ENCODE measurements at regions not wholly inside any gene's neighbourhood (a gene's known extent, or its start where the extent isn't known, plus 50 kb on each side); places are given as distances from the start of the nearest gene placed in this dataset.

DNA sequence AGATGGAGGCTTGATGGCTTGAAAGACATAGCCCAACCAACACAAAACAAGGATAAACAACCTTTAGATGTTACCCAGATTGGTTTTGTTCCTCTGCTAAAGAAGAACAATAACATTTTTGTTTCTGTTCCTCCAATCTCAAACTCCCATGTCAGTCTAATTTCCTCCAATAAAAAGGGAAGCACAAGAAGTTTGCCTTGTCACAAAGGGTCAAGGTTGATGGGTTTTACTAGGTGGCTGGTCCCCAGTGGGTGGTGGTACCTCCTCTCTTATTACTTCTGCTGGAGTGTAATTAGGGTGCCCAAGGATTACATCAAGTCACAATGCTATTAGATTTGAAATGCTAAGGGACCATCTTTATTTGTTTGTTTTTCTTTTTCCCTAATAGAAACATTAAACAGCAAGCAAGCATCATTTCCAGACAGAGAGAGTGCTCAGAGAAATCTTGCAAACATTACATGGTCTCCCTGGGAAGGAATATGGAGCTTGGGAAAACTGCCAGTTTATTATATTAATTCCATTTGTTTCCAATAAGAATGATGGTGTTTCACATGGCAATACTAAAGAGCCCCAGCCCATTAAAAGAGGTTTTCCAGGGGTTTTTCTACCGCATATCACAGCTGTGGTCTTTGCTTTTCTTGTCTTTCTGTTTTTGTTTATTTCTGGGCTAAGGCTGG is 78.3 kb upstream of the AOAH start:
- 95% methylated on average over 1 of the region's 1 CpG for WGBS
- no peaks in the 10 kb centered on the region for H3K4me1 ChIP-seq (ENCODE audit: control insufficient read depth in 2 of 2, insufficient read depth in 2 of 2, low read length in 2 of 2)
- H3K4me3 ChIP-seq (ENCODE audit: low read length in 2 of 2): no peak overlapping the region
- H3K9me3 ChIP-seq (ENCODE audit: control insufficient read depth in 2 of 2, insufficient read depth in 1 of 2, low read length in 1 of 2): no peaks in the 10 kb centered on the region
- H3K36me3 ChIP-seq (ENCODE audit: control insufficient read depth in 2 of 2, insufficient read depth in 2 of 2, low read length in 1 of 2): no peaks in the 10 kb centered on the region
- no peak for DNase-seq (ENCODE audit: low read depth in 6 of 9, low spot score in 9 of 9)
- H3K27me3 ChIP-seq (ENCODE audit: control insufficient read depth in 2 of 2, insufficient read depth in 1 of 2, low read length in 1 of 2): no peaks in the 10 kb centered on the region
- no peak overlapping the region for H3K27ac ChIP-seq (ENCODE audit: low read depth in 1 of 2, low read length in 1 of 2)

DNA sequence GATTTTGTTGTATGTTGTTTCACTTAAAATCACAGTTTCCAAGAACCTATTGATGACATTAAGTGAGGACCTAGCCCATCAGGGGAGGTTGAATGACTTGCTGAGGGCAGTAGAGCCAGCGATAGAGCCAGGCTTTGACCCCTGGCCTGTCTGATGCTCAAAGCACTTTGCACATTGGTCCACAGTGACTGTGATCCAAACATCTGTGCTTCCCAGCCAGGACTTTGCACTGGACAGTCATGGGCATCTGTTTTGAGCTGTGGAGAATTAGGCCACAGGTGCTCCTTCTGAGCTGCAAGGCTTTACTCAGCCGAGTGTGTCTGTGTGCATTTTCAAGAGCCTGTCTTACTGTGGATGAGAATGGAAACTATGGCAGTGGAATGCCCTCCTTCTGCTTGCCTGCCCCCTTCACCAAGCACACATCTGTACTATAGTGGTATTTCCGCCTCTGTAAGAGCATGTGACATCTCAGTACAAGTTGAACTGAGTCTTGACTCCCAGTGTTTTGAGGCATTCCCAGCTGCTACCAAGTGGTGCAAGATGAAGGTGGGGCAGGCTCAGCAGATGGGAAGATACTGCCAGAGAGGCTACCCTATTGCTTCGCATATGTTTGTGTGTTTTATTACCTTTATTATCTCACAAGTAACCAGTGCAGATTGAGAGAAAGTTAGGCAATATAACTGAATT is 72.7 kb upstream of the AOAH start:
- H3K4me3 ChIP-seq (ENCODE audit: low read length in 2 of 2): no peak overlapping the region
- DNase-seq (ENCODE audit: low read depth in 6 of 9, low spot score in 9 of 9): no peak
- H3K9me3 ChIP-seq (ENCODE audit: control insufficient read depth in 2 of 2, insufficient read depth in 1 of 2, low read length in 1 of 2): no peaks in the 10 kb centered on the region
- 97% methylated on average over 4 of the region's 4 CpGs for WGBS
- H3K27ac ChIP-seq (ENCODE audit: low read depth in 1 of 2, low read length in 1 of 2): no peak overlapping the region
- no peaks in the 10 kb centered on the region for H3K4me1 ChIP-seq (ENCODE audit: control insufficient read depth in 2 of 2, insufficient read depth in 2 of 2, low read length in 2 of 2)
- no peaks in the 10 kb centered on the region for H3K36me3 ChIP-seq (ENCODE audit: control insufficient read depth in 2 of 2, insufficient read depth in 2 of 2, low read length in 1 of 2)
- no peaks in the 10 kb centered on the region for H3K27me3 ChIP-seq (ENCODE audit: control insufficient read depth in 2 of 2, insufficient read depth in 1 of 2, low read length in 1 of 2)

DNA sequence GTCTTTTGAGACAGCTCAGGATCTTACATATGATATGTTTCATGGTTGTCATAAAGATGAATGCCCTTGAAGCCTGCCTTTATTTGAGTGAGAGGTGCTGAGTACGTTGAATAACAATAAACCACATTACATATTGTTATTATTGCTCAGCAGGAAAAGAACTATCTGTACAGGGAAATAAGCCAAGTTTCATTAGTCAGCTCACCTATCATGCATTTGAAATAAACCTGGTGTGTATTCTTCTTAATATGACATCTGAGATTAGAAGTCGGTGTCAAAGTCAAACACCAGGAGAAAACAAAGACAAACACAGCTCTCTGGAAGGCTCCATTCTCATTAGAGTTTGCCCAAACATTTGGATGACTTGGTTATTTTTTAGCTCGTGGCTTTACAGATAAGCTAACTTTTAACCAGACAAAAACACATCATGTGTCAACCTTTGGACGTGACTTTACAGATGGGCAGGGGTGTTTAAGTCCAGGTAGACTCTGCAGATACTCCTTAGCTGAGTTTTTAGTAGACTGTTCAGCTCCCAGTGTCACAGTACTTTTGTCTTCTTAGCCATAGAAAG is 71.2 kb upstream of the AOAH start:
- no peaks in the 10 kb centered on the region for H3K36me3 ChIP-seq (ENCODE audit: control insufficient read depth in 2 of 2, insufficient read depth in 2 of 2, low read length in 1 of 2)

DNA sequence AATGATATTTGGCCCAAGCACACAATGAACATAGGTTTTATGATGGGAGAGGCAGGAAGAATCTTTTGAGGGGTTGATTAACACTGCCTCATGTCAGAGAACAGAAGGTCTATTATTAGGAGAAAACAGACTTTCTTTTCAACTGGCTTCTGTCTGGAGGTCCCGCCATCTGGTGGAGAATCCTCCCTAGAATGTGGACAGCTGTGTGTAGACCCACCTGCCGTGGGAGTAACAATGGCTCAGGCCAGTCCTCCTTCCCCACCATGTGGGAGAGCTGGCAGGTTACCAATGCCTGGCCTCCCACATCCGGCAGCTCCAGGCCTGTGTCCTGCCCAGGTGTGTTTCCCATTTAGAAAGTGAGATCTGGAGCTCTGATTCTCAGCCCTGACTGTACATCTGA is 70.4 kb upstream of the AOAH start:
- DNase-seq (ENCODE audit: low read depth in 6 of 9, low spot score in 9 of 9): no peak
- H3K4me3 ChIP-seq (ENCODE audit: low read length in 2 of 2): no peak overlapping the region
- no peaks in the 10 kb centered on the region for H3K9me3 ChIP-seq (ENCODE audit: control insufficient read depth in 2 of 2, insufficient read depth in 1 of 2, low read length in 1 of 2)
- H3K27ac ChIP-seq (ENCODE audit: low read depth in 1 of 2, low read length in 1 of 2): peak overlapping the region in 1 of 2 donors; percentile 33
- no peaks in the 10 kb centered on the region for H3K27me3 ChIP-seq (ENCODE audit: control insufficient read depth in 2 of 2, insufficient read depth in 1 of 2, low read length in 1 of 2)
- peaks cover 4 to 9% of the 10 kb centered on the region in 2 donors for H3K4me1 ChIP-seq (ENCODE audit: control insufficient read depth in 2 of 2, insufficient read depth in 2 of 2, low read length in 2 of 2)
- no peaks in the 10 kb centered on the region for H3K36me3 ChIP-seq (ENCODE audit: control insufficient read depth in 2 of 2, insufficient read depth in 2 of 2, low read length in 1 of 2)
- 52% methylated on average over 3 of the region's 3 CpGs for WGBS

More for the DNA sequence above, 71.2 kb upstream of the AOAH start:
- Histone ChIP-seq H3K4me1 (ENCODE audit: control insufficient read depth in 2 of 2, insufficient read depth in 2 of 2, low read length in 2 of 2) (peaks cover 0 to under 1% of the 10 kb centered on the region in 2 donors), H3K9me3 (ENCODE audit: control insufficient read depth in 2 of 2, insufficient read depth in 1 of 2, low read length in 1 of 2) (no peaks in the 10 kb centered on the region), H3K27me3 (ENCODE audit: control insufficient read depth in 2 of 2, insufficient read depth in 1 of 2, low read length in 1 of 2) (no peaks in the 10 kb centered on the region), H3K27ac (ENCODE audit: low read depth in 1 of 2, low read length in 1 of 2) (no peak overlapping the region), H3K4me3 (ENCODE audit: low read length in 2 of 2) (no peak overlapping the region)
- 90% methylated on average over 4 of the region's 4 CpGs for WGBS
- DNase-seq (ENCODE audit: low read depth in 6 of 9, low spot score in 9 of 9): no peak

DNA sequence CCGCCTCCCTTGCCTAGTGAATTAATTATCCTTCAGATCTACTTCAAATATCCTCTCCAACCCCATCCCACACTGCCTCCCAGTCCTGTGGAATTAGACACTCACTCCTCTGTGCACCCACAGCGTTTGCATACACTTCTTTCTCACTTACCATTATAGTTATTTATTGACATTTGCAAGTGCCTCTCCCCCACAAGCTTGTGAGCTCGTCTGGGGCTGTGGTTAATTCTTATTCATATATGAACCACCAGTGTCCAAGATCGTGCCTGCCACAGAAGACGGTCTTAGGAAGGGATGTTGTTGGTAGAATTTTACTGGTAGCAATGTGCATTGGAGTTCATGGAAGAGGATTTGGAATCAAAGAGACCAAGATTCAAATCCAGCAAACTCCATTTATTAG is 68.1 kb upstream of the AOAH start:
- WGBS: 93% methylated on average over 5 of the region's 5 CpGs
- no peaks in the 10 kb centered on the region for H3K27me3 ChIP-seq (ENCODE audit: control insufficient read depth in 2 of 2, insufficient read depth in 1 of 2, low read length in 1 of 2)
- no peak for DNase-seq (ENCODE audit: low read depth in 6 of 9, low spot score in 9 of 9)
- no peak overlapping the region for H3K4me3 ChIP-seq (ENCODE audit: low read length in 2 of 2)
- no peaks in the 10 kb centered on the region for H3K36me3 ChIP-seq (ENCODE audit: control insufficient read depth in 2 of 2, insufficient read depth in 2 of 2, low read length in 1 of 2)
- no peaks in the 10 kb centered on the region for H3K9me3 ChIP-seq (ENCODE audit: control insufficient read depth in 2 of 2, insufficient read depth in 1 of 2, low read length in 1 of 2)
- H3K27ac ChIP-seq (ENCODE audit: low read depth in 1 of 2, low read length in 1 of 2): no peak overlapping the region
- peaks cover 6 to 29% of the 10 kb centered on the region in 2 donors for H3K4me1 ChIP-seq (ENCODE audit: control insufficient read depth in 2 of 2, insufficient read depth in 2 of 2, low read length in 2 of 2)

- Histone ChIP-seq H3K9me3 (ENCODE audit: control insufficient read depth in 2 of 2, insufficient read depth in 1 of 2, low read length in 1 of 2) (no peaks in the 10 kb centered on the region), H3K4me3 (ENCODE audit: low read length in 2 of 2) (no peak overlapping the region), H3K36me3 (ENCODE audit: control insufficient read depth in 2 of 2, insufficient read depth in 2 of 2, low read length in 1 of 2) (no peaks in the 10 kb centered on the region), H3K27ac (ENCODE audit: low read depth in 1 of 2, low read length in 1 of 2) (no peak overlapping the region), H3K4me1 (ENCODE audit: control insufficient read depth in 2 of 2, insufficient read depth in 2 of 2, low read length in 2 of 2) (peaks cover 6 to 32% of the 10 kb centered on the region in 2 donors), H3K27me3 (ENCODE audit: control insufficient read depth in 2 of 2, insufficient read depth in 1 of 2, low read length in 1 of 2) (no peaks in the 10 kb centered on the region)
- DNase-seq (ENCODE audit: low read depth in 6 of 9, low spot score in 9 of 9): peak in 1 of 9 donors; percentile 53
- WGBS: 88% methylated on average over 10 of the region's 10 CpGs
These were observed 66.1 kb upstream of the AOAH start for GRCh38 chr7:36790311-36790787.

DNA sequence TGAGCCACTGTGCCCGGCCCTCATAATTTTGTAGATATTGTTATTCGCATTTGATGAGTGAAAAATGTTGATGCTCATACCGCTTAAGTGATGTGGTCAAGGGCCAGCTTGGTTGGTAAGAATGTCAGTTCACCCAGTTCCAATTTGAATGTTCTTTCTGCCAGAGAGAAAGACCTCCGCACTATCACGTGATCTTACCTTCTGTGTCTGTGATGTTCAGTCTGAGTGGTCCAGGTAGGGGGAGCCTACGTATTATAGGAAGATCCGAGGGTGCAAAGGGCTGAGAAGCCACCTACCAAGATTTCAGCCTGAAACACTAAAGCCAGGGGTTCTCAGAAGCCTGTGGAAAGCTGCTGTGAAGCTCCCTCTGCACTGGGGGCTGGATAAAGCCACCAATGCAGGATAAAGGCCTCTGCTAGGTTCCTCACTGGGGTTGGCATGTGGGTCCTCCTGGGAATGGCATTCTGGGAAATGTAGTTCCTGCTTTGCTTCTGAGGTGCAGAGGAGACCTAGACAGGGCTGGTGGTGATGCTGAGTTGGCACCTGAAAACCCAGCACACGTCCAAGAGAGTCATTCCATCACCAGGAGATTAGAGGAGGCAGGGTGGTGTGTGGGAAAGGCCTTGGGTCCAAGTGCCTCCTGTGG is 64.7 kb upstream of the AOAH start:
- WGBS: 95% methylated on average over 8 of the region's 8 CpGs
- H3K27me3 ChIP-seq (ENCODE audit: control insufficient read depth in 2 of 2, insufficient read depth in 1 of 2, low read length in 1 of 2): no peaks in the 10 kb centered on the region

DNA sequence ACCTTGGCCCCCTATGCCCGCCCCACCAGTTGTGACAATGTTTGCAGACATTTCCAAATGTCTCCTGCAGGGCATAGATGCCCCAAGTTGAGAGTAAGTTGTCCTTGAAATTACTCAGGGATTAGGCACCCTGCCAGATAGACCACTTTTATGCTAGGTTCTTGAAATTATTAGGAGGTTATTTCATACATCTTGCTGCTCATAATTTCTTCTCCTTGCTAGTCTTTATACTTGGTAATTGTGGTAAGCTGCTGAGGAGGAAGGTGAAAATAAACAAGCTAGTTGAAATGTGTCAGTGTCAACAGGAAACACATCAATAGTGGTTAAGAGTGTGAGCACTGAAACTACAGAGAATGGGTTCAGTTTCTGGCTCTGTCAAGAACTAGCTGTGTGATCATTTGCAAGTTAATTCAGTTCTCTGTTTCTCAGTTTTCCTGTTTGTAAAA is 63.7 kb upstream of the AOAH start:
- Histone ChIP-seq H3K4me3 (ENCODE audit: low read length in 2 of 2) (no peak overlapping the region), H3K27ac (ENCODE audit: low read depth in 1 of 2, low read length in 1 of 2) (peak overlapping the region; percentile 46 to 85), H3K36me3 (ENCODE audit: control insufficient read depth in 2 of 2, insufficient read depth in 2 of 2, low read length in 1 of 2) (no peaks in the 10 kb centered on the region), H3K4me1 (ENCODE audit: control insufficient read depth in 2 of 2, insufficient read depth in 2 of 2, low read length in 2 of 2) (peaks cover 6 to 41% of the 10 kb centered on the region in 2 donors), H3K9me3 (ENCODE audit: control insufficient read depth in 2 of 2, insufficient read depth in 1 of 2, low read length in 1 of 2) (no peaks in the 10 kb centered on the region), H3K27me3 (ENCODE audit: control insufficient read depth in 2 of 2, insufficient read depth in 1 of 2, low read length in 1 of 2) (no peaks in the 10 kb centered on the region)
- peak in 4 of 9 donors; percentile 36 to 79 (median 48) for DNase-seq (ENCODE audit: low read depth in 6 of 9, low spot score in 9 of 9)
- 94% methylated on average over 1 of the region's 1 CpG for WGBS

More for the DNA sequence above, 64.7 kb upstream of the AOAH start:
- Histone ChIP-seq H3K4me1 (ENCODE audit: control insufficient read depth in 2 of 2, insufficient read depth in 2 of 2, low read length in 2 of 2) (peaks cover 6 to 41% of the 10 kb centered on the region in 2 donors), H3K27ac (ENCODE audit: low read depth in 1 of 2, low read length in 1 of 2) (peak overlapping the region; percentile 73 to 85), H3K36me3 (ENCODE audit: control insufficient read depth in 2 of 2, insufficient read depth in 2 of 2, low read length in 1 of 2) (no peaks in the 10 kb centered on the region), H3K4me3 (ENCODE audit: low read length in 2 of 2) (no peak overlapping the region), H3K9me3 (ENCODE audit: control insufficient read depth in 2 of 2, insufficient read depth in 1 of 2, low read length in 1 of 2) (no peaks in the 10 kb centered on the region)
- DNase-seq (ENCODE audit: low read depth in 6 of 9, low spot score in 9 of 9): peak in 2 of 9 donors; percentile 11 to 45
